H1 (cell line): ENCODE measurements at regions not wholly inside any gene's neighbourhood (a gene's known extent, or its start where the extent isn't known, plus 50 kb on each side); places are given as distances from the start of the nearest gene placed in this dataset.

Experiments
- CHD2 ChIP-seq: IDR thresholded peaks from 2 replicates; pipeline ENCODE4 v1.6.1; 2012; ENCODE audit warnings: low read length, improper control_type of control experiment
- CTCF ChIP-seq, 3 experiments: IDR thresholded peaks; 1 replicate in 2 of 3; 2 replicates in 1 of 3; pipeline versions ENCODE4 v1.5.1 to v1.6.1; 2011; ENCODE audit warnings: low read length in 3 of 3, mild to moderate bottlenecking in 3 of 3, inconsistent platforms in 2 of 3, low read depth in 1 of 3, moderate library complexity in 1 of 3; ENCODE audit not compliant: insufficient read depth in 1 of 3; ENCODE audit errors: control extremely low read depth in 1 of 3
- RNF2 ChIP-seq: fragments of 200-900, 300-1000 bp; sonication (generic); IDR thresholded peaks from 2 replicates; pipeline ENCODE4 v1.7.1; 2016; ENCODE audit warnings: borderline replicate concordance, low read depth, mild to moderate bottlenecking, antibody characterized with exemption, low read length; ENCODE audit not compliant: poor library complexity, severe bottlenecking; ENCODE audit errors: missing control alignments
- RXRA ChIP-seq: IDR thresholded peaks from 2 replicates; pipeline ENCODE4 v1.6.1; 2011; ENCODE audit warnings: low read depth, mild to moderate bottlenecking, low read length, moderate library complexity; ENCODE audit not compliant: insufficient read depth
- YY1 ChIP-seq: IDR thresholded peaks from 2 replicates; pipeline ENCODE4 v1.6.1; 2011; ENCODE audit warnings: low read depth, mild to moderate bottlenecking, low read length

- no peak for TF ChIP-seq RNF2
- TF ChIP-seq CHD2, result no peak
- TF ChIP-seq RXRA, result no peak
- no peak for TF ChIP-seq YY1
- no peak for TF ChIP-seq CTCF (IDR thresholded peaks at IDR 0.05; ENCODE audit: control extremely low read depth in 1 of 3, insufficient read depth in 1 of 3, low read depth in 1 of 3, low read length in 3 of 3)
Measured at GRCh38 chr4:66489370-66489769, 819.1 kb upstream of the EPHA5 start.
